GM20000 (cell line): ENCODE measurements at regions not wholly inside any gene's neighbourhood (a gene's known extent, or its start where the extent isn't known, plus 50 kb on each side); places are given as distances from the start of the nearest gene placed in this dataset.
"Not testable (repeated sequence)": the region's sequence is repeated elsewhere in the genome, so short reads cannot be mapped to it uniquely, and the experiment has no call there.

Experiments used
- DNase-seq: peaks from one replicate; pipeline ENCODE4 v3.0.0; 2012; ENCODE audit warnings: low spot score
- TF ChIP-seq, protein P1 (sequence below): IDR thresholded peaks from 2 replicates; pipeline ENCODE4 v1.5.1; 2012; ENCODE audit warnings: mild to moderate bottlenecking, control low read depth; ENCODE audit errors: extremely low read depth, missing control alignments

GRCh38 chr1:166738140-166738539 lies 101.1 kb upstream of the POGK start:
- no peak for DNase-seq
- TF ChIP-seq, protein P1, sequence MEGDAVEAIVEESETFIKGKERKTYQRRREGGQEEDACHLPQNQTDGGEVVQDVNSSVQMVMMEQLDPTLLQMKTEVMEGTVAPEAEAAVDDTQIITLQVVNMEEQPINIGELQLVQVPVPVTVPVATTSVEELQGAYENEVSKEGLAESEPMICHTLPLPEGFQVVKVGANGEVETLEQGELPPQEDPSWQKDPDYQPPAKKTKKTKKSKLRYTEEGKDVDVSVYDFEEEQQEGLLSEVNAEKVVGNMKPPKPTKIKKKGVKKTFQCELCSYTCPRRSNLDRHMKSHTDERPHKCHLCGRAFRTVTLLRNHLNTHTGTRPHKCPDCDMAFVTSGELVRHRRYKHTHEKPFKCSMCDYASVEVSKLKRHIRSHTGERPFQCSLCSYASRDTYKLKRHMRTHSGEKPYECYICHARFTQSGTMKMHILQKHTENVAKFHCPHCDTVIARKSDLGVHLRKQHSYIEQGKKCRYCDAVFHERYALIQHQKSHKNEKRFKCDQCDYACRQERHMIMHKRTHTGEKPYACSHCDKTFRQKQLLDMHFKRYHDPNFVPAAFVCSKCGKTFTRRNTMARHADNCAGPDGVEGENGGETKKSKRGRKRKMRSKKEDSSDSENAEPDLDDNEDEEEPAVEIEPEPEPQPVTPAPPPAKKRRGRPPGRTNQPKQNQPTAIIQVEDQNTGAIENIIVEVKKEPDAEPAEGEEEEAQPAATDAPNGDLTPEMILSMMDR, result no peak

GRCh38 chr1:166738873-166739272 lies 100.4 kb upstream of the POGK start:
- TF ChIP-seq, protein P1, result no peak
- DNase-seq, result no peak

- no peak for DNase-seq
- TF ChIP-seq, protein P1, result no peak
These were observed 98.5 kb upstream of the POGK start for GRCh38 chr1:166740668-166741276.

DNA sequence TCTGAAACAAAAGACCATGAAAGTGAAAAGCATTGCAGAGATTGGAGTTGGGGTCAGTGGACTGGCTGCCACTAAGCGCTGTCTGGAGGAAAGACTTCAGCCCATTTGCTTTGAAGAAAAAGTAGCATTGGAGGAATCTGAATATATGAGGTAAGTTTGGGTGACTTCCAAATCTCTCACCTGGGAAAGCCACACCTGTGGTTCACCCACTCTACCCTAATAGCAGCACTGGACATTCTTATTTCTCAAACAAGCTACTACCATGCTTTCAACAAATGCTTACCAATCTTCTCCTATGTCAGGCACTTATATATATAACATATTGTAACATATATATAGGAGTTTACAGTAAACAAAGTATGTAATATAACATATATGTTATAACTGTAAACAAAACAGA lies 76.0 kb upstream of the POGK start:
- TF ChIP-seq, protein P1, result no peak
- no peak for DNase-seq

GRCh38 chr1:166766942-166767341 lies 72.3 kb upstream of the POGK start:
- TF ChIP-seq, protein P1, result no peak
- DNase-seq, result no peak

- DNase-seq, result not testable (repeated sequence)
These were observed 54.6 kb upstream of the POGK start for GRCh38 chr1:166784646-166785045.

- TF ChIP-seq, protein P1, result no peak
- DNase-seq, result no peak
These were observed 53.3 kb upstream of the POGK start for GRCh38 chr1:166785987-166786386.

GRCh38 chr1:166789286-166789685 lies 50.0 kb upstream of the POGK start:
- TF ChIP-seq, protein P1, result no peak
- DNase-seq, result no peak
